Neural cell (in vitro differentiated cells): ENCODE measurements at regions not wholly inside any gene's neighbourhood (a gene's known extent, or its start where the extent isn't known, plus 50 kb on each side); places are given as distances from the start of the nearest gene placed in this dataset.

ENCODE experiments used
- H2AFZ ChIP-seq: fragments of 200-600, 300-800 bp; sonication (generic), shearing (Covaris generic); 2 replicates; pipeline ENCODE4 v1.6.0; 2014; ENCODE audit warnings: low read depth, mild to moderate bottlenecking, antibody characterized with exemption, low read length, moderate library complexity
- H3F3A ChIP-seq: fragments of 200-600 bp; shearing (Covaris generic); 2 replicates; pipeline ENCODE4 v1.6.1; 2016; ENCODE audit warnings: mild to moderate bottlenecking, moderate library complexity, mixed read lengths, antibody characterized with exemption, low read length; ENCODE audit not compliant: insufficient read depth, poor library complexity, severe bottlenecking
- H3K27ac ChIP-seq: fragments of 200-600, 300-800 bp; sonication (generic), shearing (Covaris generic); 2 replicates; pipeline ENCODE4 v1.5.1; 2014; ENCODE audit warnings: mild to moderate bottlenecking, low read length, moderate library complexity
- H3K27me3 ChIP-seq: fragments of 300-800, 200-600 bp; sonication (generic), shearing (Covaris generic); 2 replicates; pipeline ENCODE4 v1.6.0; 2014; ENCODE audit warnings: mild to moderate bottlenecking, low read depth, low read length, moderate library complexity; ENCODE audit not compliant: insufficient read depth
- H3K36me3 ChIP-seq: fragments of 300-800, 200-600 bp; sonication (generic), shearing (Covaris generic); 2 replicates; pipeline ENCODE4 v1.5.1; 2014; ENCODE audit warnings: mild to moderate bottlenecking, antibody characterized with exemption, low read length, moderate library complexity; ENCODE audit not compliant: insufficient read depth
- H3K4me2 ChIP-seq: fragments of 300-800, 200-600 bp; sonication (generic), shearing (Covaris generic); 2 replicates; pipeline ENCODE4 v1.6.0; 2014; ENCODE audit warnings: mild to moderate bottlenecking, low read length
- H3K4me3 ChIP-seq: fragments of 300-800, 200-600 bp; sonication (generic), shearing (Covaris generic); 2 replicates; pipeline ENCODE4 v1.5.1; 2014; ENCODE audit warnings: mild to moderate bottlenecking, low read length, moderate library complexity
- H3K79me2 ChIP-seq: fragments of 200-600 bp; shearing (Covaris generic); replicated peaks from 2 replicates; pipeline ENCODE4 v1.6.0; 2014; ENCODE audit warnings: mild to moderate bottlenecking, low read length, moderate library complexity; ENCODE audit not compliant: insufficient read depth
- H3K9ac ChIP-seq: fragments of 300-800, 200-600 bp; sonication (generic), shearing (Covaris generic); 2 replicates; pipeline ENCODE4 v1.6.1; 2016; ENCODE audit warnings: mild to moderate bottlenecking, low read length, mixed read lengths
- H3K9me2 ChIP-seq: fragments of 200-600 bp; shearing (Covaris generic); 2 replicates; pipeline ENCODE4 v1.6.1; 2016; ENCODE audit warnings: mild to moderate bottlenecking, low read length, mixed read lengths; ENCODE audit not compliant: insufficient read depth
- H3K9me3 ChIP-seq: fragments of 200-600, 300-800 bp; sonication (generic), shearing (Covaris generic); 2 replicates; pipeline ENCODE4 v1.6.1; 2016; ENCODE audit warnings: mild to moderate bottlenecking, mixed run types, low read length, moderate library complexity, mixed read lengths
- H4K20me1 ChIP-seq: fragments of 200-600 bp; shearing (Covaris generic); 2 replicates; pipeline ENCODE4 v1.6.1; 2016; ENCODE audit warnings: mild to moderate bottlenecking, mixed run types; ENCODE audit not compliant: insufficient read depth
- EP300 ChIP-seq: fragments of 450-650 bp; conservative IDR thresholded peaks from 2 replicates; pipeline ENCODE4 v1.6.1; 2014; ENCODE audit warnings: antibody characterized with exemption, mild to moderate bottlenecking, moderate library complexity; ENCODE audit not compliant: poor library complexity, severe bottlenecking
- EZH2 ChIP-seq: fragments of 200-600, 300-800 bp; shearing (Covaris generic), sonication (generic); IDR thresholded peaks from 2 replicates; pipeline ENCODE4 v1.6.1; 2014; ENCODE audit warnings: antibody characterized with exemption, low read length, borderline replicate concordance, mild to moderate bottlenecking; ENCODE audit not compliant: insufficient read depth, poor library complexity, severe bottlenecking
- MXI1 ChIP-seq: fragments of 450-650 bp; conservative IDR thresholded peaks from 2 replicates; pipeline ENCODE4 v1.6.1; 2014; ENCODE audit warnings: antibody characterized with exemption, mild to moderate bottlenecking; ENCODE audit not compliant: poor library complexity, severe bottlenecking
- POLR2AphosphoS5 ChIP-seq: IDR thresholded peaks from 2 replicates; pipeline ENCODE4 v1.6.1; 2012
- RAD21 ChIP-seq: fragments of 450-650 bp; conservative IDR thresholded peaks from 2 replicates; pipeline ENCODE4 v1.6.1; 2014; ENCODE audit warnings: antibody characterized with exemption, mild to moderate bottlenecking, moderate library complexity
- REST ChIP-seq: IDR thresholded peaks from 2 replicates; pipeline ENCODE4 v1.6.1; 2012; ENCODE audit warnings: borderline replicate concordance
- SMC3 ChIP-seq: fragments of 450-650 bp; conservative IDR thresholded peaks from 2 replicates; pipeline ENCODE4 v1.6.1; 2014; ENCODE audit warnings: antibody characterized with exemption, mild to moderate bottlenecking, moderate library complexity; ENCODE audit not compliant: poor library complexity
- TAF1 ChIP-seq: IDR thresholded peaks from 2 replicates; pipeline ENCODE4 v1.6.1; 2012; ENCODE audit warnings: low read depth
- TF ChIP-seq, protein P1 (sequence below): fragments of 450-650 bp; IDR thresholded peaks from 2 replicates; pipeline ENCODE4 v1.5.1; 2014; ENCODE audit warnings: antibody characterized with exemption, mild to moderate bottlenecking, moderate library complexity; ENCODE audit not compliant: poor library complexity, severe bottlenecking

DNA sequence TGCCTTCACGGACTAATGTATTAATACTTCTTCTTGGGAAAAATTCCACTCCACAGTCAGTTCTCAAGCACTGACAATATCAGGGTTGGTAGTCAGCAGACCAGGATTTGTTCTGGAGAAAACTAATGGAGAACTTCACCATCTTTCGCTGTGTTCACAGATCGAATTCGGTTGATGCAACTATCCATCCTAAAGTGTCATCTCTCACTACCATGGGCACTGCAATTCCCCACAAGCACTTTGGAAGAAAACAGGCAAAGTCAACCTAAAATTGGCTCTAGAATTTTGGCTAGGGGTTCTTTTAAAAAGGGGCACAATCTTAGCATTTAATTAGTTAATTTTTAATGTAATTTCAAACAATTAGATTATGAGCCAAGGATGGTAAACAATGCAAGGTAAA is 164.4 kb downstream of the HGF start:
- Histone ChIP-seq H4K20me1 (no peaks in the 10 kb centered on the region), H3K27me3 (no peaks in the 10 kb centered on the region), H3K27ac (no peak overlapping the region), H3K79me2 (no peaks in the 10 kb centered on the region), H3K4me3 (no peak overlapping the region), H3K9me3 (no peaks in the 10 kb centered on the region), H3K4me2 (no peak overlapping the region), H3F3A (no peaks in the 10 kb centered on the region), H2AFZ (no peak overlapping the region), H3K36me3 (no peaks in the 10 kb centered on the region), H3K9ac (no peak overlapping the region), H3K9me2 (no peaks in the 10 kb centered on the region)
- TF ChIP-seq REST (no peak), SMC3 (no peak), MXI1 (no peak), EP300 (no peak), TAF1 (no peak), POLR2AphosphoS5 (no peak), RAD21 (no peak), EZH2 (no peak)
- TF ChIP-seq, protein P1, sequence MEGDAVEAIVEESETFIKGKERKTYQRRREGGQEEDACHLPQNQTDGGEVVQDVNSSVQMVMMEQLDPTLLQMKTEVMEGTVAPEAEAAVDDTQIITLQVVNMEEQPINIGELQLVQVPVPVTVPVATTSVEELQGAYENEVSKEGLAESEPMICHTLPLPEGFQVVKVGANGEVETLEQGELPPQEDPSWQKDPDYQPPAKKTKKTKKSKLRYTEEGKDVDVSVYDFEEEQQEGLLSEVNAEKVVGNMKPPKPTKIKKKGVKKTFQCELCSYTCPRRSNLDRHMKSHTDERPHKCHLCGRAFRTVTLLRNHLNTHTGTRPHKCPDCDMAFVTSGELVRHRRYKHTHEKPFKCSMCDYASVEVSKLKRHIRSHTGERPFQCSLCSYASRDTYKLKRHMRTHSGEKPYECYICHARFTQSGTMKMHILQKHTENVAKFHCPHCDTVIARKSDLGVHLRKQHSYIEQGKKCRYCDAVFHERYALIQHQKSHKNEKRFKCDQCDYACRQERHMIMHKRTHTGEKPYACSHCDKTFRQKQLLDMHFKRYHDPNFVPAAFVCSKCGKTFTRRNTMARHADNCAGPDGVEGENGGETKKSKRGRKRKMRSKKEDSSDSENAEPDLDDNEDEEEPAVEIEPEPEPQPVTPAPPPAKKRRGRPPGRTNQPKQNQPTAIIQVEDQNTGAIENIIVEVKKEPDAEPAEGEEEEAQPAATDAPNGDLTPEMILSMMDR, result no peak

DNA sequence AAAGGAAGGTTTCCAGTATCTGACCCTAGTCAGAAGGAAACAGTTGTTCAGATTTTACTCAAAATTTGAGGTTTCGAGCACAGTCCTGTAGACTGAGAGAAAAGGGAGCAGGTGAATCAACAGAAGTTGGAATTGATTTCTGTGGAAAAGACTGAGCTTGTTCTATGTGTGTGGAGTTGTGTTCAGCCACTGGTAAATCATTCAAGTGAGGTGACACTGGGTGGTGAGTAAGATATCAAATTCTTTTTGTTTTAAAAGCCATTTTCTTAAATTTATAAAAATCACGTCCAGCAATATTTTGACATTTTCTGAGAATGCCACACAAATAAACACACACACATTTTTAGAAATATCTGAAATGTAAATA is 165.1 kb downstream of the HGF start:
- H4K20me1 ChIP-seq, result no peaks in the 10 kb centered on the region
- H3K4me3 ChIP-seq, result no peak overlapping the region
- H3F3A ChIP-seq, result no peaks in the 10 kb centered on the region
- H3K9ac ChIP-seq, result no peak overlapping the region
- no peak overlapping the region for H3K4me2 ChIP-seq
- H2AFZ ChIP-seq, result no peak overlapping the region
- H3K79me2 ChIP-seq, result no peaks in the 10 kb centered on the region
- no peaks in the 10 kb centered on the region for H3K36me3 ChIP-seq
- TF ChIP-seq EZH2 (no peak), TAF1 (no peak), SMC3 (no peak), RAD21 (no peak), REST (no peak), MXI1 (no peak), EP300 (no peak), POLR2AphosphoS5 (no peak)
- TF ChIP-seq, protein P1, result no peak
- no peaks in the 10 kb centered on the region for H3K9me2 ChIP-seq
- no peak overlapping the region for H3K27ac ChIP-seq
- no peaks in the 10 kb centered on the region for H3K27me3 ChIP-seq
- no peaks in the 10 kb centered on the region for H3K9me3 ChIP-seq
